GM12878 (cell line): ENCODE measurements at regions not wholly inside any gene's neighbourhood (a gene's known extent, or its start where the extent isn't known, plus 50 kb on each side); places are given as distances from the start of the nearest gene placed in this dataset.

Experiments
- ATAC-seq: fragments of 200-7000 bp; cut with Tn5 transposase; 3 replicates; pipeline ENCODE4 v1.9.1; 2020; ENCODE audit warnings: mild to moderate bottlenecking, moderate library complexity
- BruUV-seq: library from RNA; stranded (reverse); fragments of 400-500 nt; replicated peaks from 2 replicates; lab custom pipeline; 2021; lab: Mats Ljungman, UMichigan
- CTCF ChIA-PET: fragments of 300-600 bp; sonication (Branson Sonifier 250); formaldehyde crosslinking; extraction: SDS; loops from one replicate; lab custom pipeline; 2021; ENCODE audit warnings: inconsistent platforms; lab: Yijun Ruan, JAX
- POLR2A ChIA-PET: fragments of 350-600 bp; formaldehyde crosslinking; extraction: SDS; loops from one replicate; lab custom pipeline; 2021; ENCODE audit warnings: inconsistent platforms; lab: Charles Lee
- RAD21 ChIA-PET: fragments of 300-600 bp; sonication (Branson Sonifier 250); formaldehyde crosslinking; loops from one replicate; lab custom pipeline; 2023; ENCODE audit warnings: antibody characterized with exemption; ENCODE audit not compliant: unreplicated experiment; lab: Charles Lee
- SMC1A ChIA-PET: fragments of 300-600 bp; sonication (Branson Sonifier 250); formaldehyde crosslinking; loops from one replicate; lab custom pipeline; 2023; ENCODE audit not compliant: unreplicated experiment, uncharacterized antibody; lab: Charles Lee
- DNase-seq: peaks from one replicate; pipeline ENCODE4 v3.0.0-alpha.2; 2011; ENCODE audit warnings: low read depth, low spot score
- FAIRE-seq: peaks from 3 replicates; lab custom pipeline; 2011; peaks lifted over from hg19 to GRCh38; lab: Jason Lieb, UNC
- H2AFZ ChIP-seq: 2 replicates; pipeline ENCODE4 v1.6.0; 2011; ENCODE audit warnings: low read depth, low read length, control low read depth; ENCODE audit not compliant: control insufficient read depth
- H3K27ac ChIP-seq: 2 replicates; pipeline ENCODE4 v1.5.1; 2011; ENCODE audit warnings: control low read depth; ENCODE audit not compliant: control insufficient read depth, insufficient read depth
- H3K27me3 ChIP-seq, 2 experiments: replicated peaks in 1 of 2; 2 replicates each; pipeline versions ENCODE4 v1.6.0 to v1.6.1; 2011; ENCODE audit warnings: low read length in 1 of 2; ENCODE audit not compliant: control insufficient read depth in 2 of 2, insufficient read depth in 2 of 2
- H3K36me3 ChIP-seq, 2 experiments: 2 replicates each; pipeline ENCODE4 v1.5.1; 2011; ENCODE audit warnings: low read length in 1 of 2; ENCODE audit not compliant: control insufficient read depth in 2 of 2, insufficient read depth in 2 of 2
- H3K4me1 ChIP-seq: 2 replicates; pipeline ENCODE4 v1.6.1; 2011; ENCODE audit warnings: mild to moderate bottlenecking, low read length, moderate library complexity, mixed read lengths; ENCODE audit not compliant: control insufficient read depth, insufficient read depth
- H3K4me2 ChIP-seq: 2 replicates; pipeline ENCODE4 v1.6.0; 2011; ENCODE audit warnings: control low read depth; ENCODE audit not compliant: control insufficient read depth, insufficient read depth
- H3K4me3 ChIP-seq: fragments of 200-600 bp; sonication (generic); 2 replicates; pipeline ENCODE4 v1.5.1; 2016
- H3K79me2 ChIP-seq: 2 replicates; pipeline ENCODE4 v1.6.0; 2011; ENCODE audit warnings: low read length; ENCODE audit not compliant: control insufficient read depth, insufficient read depth
- H3K9ac ChIP-seq: 2 replicates; pipeline ENCODE4 v1.8.0; 2011; ENCODE audit warnings: low read length, control low read depth, mixed read lengths; ENCODE audit not compliant: control insufficient read depth, insufficient read depth
- H3K9me3 ChIP-seq: replicated peaks from 3 replicates; pipeline ENCODE4 v1.5.1; 2011; ENCODE audit warnings: mild to moderate bottlenecking, low read length; ENCODE audit not compliant: control insufficient read depth, insufficient read depth
- H4K20me1 ChIP-seq: 2 replicates; pipeline ENCODE4 v1.6.0; 2011; ENCODE audit not compliant: control insufficient read depth, insufficient read depth
- MTA3 ChIP-seq: IDR thresholded peaks from 2 replicates; pipeline ENCODE4 v1.6.1; 2012; ENCODE audit warnings: low read length, inconsistent platforms, borderline replicate concordance
- NR2C1 ChIP-seq: fragments of 450-650 bp; IDR thresholded peaks from 2 replicates; pipeline ENCODE4 v1.6.1; 2017; ENCODE audit warnings: antibody characterized with exemption, mild to moderate bottlenecking, moderate library complexity
- NR2F1 ChIP-seq: fragments of 450-650 bp; conservative IDR thresholded peaks from 2 replicates; pipeline ENCODE4 v1.6.1; 2017; ENCODE audit warnings: mild to moderate bottlenecking
- TCF3 ChIP-seq: IDR thresholded peaks from 2 replicates; pipeline ENCODE4 v1.6.1; 2012; ENCODE audit warnings: low read depth, mild to moderate bottlenecking, low read length, borderline replicate concordance; ENCODE audit not compliant: insufficient read depth
- USF2 ChIP-seq: IDR thresholded peaks from 2 replicates; pipeline ENCODE4 v1.6.1; 2011; ENCODE audit warnings: low read depth, low read length, improper control_type of control experiment, borderline replicate concordance
- WGBS: methylation state at CpG from one replicate; pipeline ENCODE4 v1.1.6; 2016; ENCODE audit warnings: low lambda C conversion rate; ENCODE audit not compliant: insufficient replicate concordance, insufficient coverage; ENCODE audit errors: missing lambda C conversion rate; 5-methylcytosine and 5-hydroxymethylcytosine counted together
- in situ Hi-C: fragments of 300-500 bp; cut with MboI; formaldehyde crosslinking; loops from 9 replicates; pipeline ENCODE4 v1.14.3; 2018; ENCODE audit warnings: mixed read lengths
- intact Hi-C: fragments of 100-400 bp; cut with micrococcal nuclease; formaldehyde crosslinking; loops from one replicate; pipeline ENCODE4 v1.14.2; 2022; ENCODE audit not compliant: unreplicated experiment

GRCh38 chr12:61939977-61940376 is 320.2 kb upstream of the USP15 start:
- ChIA-PET RAD21 (no interaction called here), CTCF (no interaction called here), POLR2A (no interaction called here), SMC1A (no interaction called here)
- no peak for TF ChIP-seq MTA3
- no peak for TF ChIP-seq USF2
- H3K79me2 ChIP-seq = no peaks in the 10 kb centered on the region
- DNase-seq (no peak), ATAC-seq (no peak), FAIRE-seq (no peak)
- H3K27ac ChIP-seq = no peak overlapping the region
- no TSS peak for BruUV-seq
- H3K9ac ChIP-seq = no peak overlapping the region
- no peaks in the 10 kb centered on the region for H3K27me3 ChIP-seq
- H3K36me3 ChIP-seq = no peaks in the 10 kb centered on the region
- no peaks in the 10 kb centered on the region for H3K4me1 ChIP-seq
- no peak overlapping the region for H3K4me2 ChIP-seq
- no peaks in the 10 kb centered on the region for H3K9me3 ChIP-seq
- no peak overlapping the region for H2AFZ ChIP-seq
- intact Hi-C loops (no loop called here), in situ Hi-C loops (no loop called here)
- H3K4me3 ChIP-seq = no peak overlapping the region
- H4K20me1 ChIP-seq = no peaks in the 10 kb centered on the region

- Histone ChIP-seq H3K27me3 (no peaks in the 10 kb centered on the region), H3K79me2 (no peaks in the 10 kb centered on the region), H3K9ac (no peak overlapping the region), H3K4me1 (no peaks in the 10 kb centered on the region)
- RAD21 ChIA-PET = no interaction called here
- ATAC-seq (no peak), DNase-seq (no peak)
- no TSS peak for BruUV-seq
- TF ChIP-seq NR2C1 (no peak), NR2F1 (no peak), TCF3 (no peak)
- TF ChIP-seq, all 136 proteins: peak for 0
- intact Hi-C loops = no loop called here
- 4% methylated on average over 1 of the region's 1 CpG for WGBS
- no peak overlapping the region for H2AFZ ChIP-seq
- ChIA-PET SMC1A (no interaction called here), CTCF (no interaction called here), POLR2A (no interaction called here)
- in situ Hi-C loops = no loop called here
- no peaks in the 10 kb centered on the region for H3K36me3 ChIP-seq
- no peaks in the 10 kb centered on the region for H4K20me1 ChIP-seq
- no peak overlapping the region for H3K4me3 ChIP-seq
- H3K27ac ChIP-seq = no peak overlapping the region
- no peak overlapping the region for H3K4me2 ChIP-seq
- FAIRE-seq = no peak
- H3K9me3 ChIP-seq = no peaks in the 10 kb centered on the region
Measured at GRCh38 chr12:61956545-61956944, 303.7 kb upstream of the USP15 start.
